PFSK-1 (cell line): ENCODE measurements at regions not wholly inside any gene's neighbourhood (a gene's known extent, or its start where the extent isn't known, plus 50 kb on each side); places are given as distances from the start of the nearest gene placed in this dataset.

Experiments
- FOXP2 ChIP-seq: optimal IDR thresholded peaks from 2 replicates; pipeline ENCODE3; 2011; ENCODE audit warnings: borderline replicate concordance, control low read depth, inconsistent platforms; ENCODE audit not compliant: insufficient read depth; ENCODE audit errors: extremely low read length, extremely low read depth
- POLR2AphosphoS5 ChIP-seq: IDR thresholded peaks from 2 replicates; pipeline ENCODE4 v1.6.1; 2012; ENCODE audit warnings: low read depth, mild to moderate bottlenecking, control low read depth, low read length, moderate library complexity
- SIN3A ChIP-seq: IDR thresholded peaks from 2 replicates; pipeline ENCODE4 v1.6.1; 2012; ENCODE audit warnings: mild to moderate bottlenecking, low read length, moderate library complexity, borderline replicate concordance; ENCODE audit not compliant: insufficient read depth
- TAF1 ChIP-seq: IDR thresholded peaks from 2 replicates; pipeline ENCODE4 v1.6.1; 2012; ENCODE audit warnings: low read length, control low read depth, borderline replicate concordance; ENCODE audit not compliant: insufficient read depth
- TF ChIP-seq, protein P1 (sequence below), 2 experiments: IDR thresholded peaks; 2 replicates each; pipeline versions ENCODE4 v1.6.1 to v1.8.0; 2011 to 2012; ENCODE audit warnings: low read depth in 2 of 2, low read length in 2 of 2, control low read depth in 1 of 2, inconsistent platforms in 1 of 2, mild to moderate bottlenecking in 1 of 2, moderate library complexity in 1 of 2; ENCODE audit not compliant: insufficient read depth in 1 of 2

DNA sequence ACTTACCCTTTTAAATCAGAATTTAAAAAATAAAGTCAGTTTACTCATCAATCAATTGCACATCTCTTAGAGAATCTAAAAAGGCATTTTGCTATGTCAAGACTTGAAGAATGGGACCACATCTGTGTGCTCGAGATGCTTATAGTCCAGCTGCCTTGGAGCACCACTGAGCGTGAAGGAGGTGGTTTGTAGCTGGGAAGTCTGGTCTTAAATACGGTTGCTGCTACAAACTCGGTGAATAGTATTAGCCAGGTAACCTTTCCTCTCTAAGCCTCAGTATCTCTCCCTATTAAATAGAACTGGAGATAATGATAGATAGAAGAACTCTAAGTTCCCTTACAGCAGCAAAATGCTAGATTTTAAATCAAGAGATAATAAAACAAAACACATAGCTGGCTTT lies 289.7 kb downstream of the TRIB2 start:
- TF ChIP-seq FOXP2 (no peak), SIN3A (no peak), TAF1 (no peak), POLR2AphosphoS5 (no peak)
- TF ChIP-seq, protein P1, sequence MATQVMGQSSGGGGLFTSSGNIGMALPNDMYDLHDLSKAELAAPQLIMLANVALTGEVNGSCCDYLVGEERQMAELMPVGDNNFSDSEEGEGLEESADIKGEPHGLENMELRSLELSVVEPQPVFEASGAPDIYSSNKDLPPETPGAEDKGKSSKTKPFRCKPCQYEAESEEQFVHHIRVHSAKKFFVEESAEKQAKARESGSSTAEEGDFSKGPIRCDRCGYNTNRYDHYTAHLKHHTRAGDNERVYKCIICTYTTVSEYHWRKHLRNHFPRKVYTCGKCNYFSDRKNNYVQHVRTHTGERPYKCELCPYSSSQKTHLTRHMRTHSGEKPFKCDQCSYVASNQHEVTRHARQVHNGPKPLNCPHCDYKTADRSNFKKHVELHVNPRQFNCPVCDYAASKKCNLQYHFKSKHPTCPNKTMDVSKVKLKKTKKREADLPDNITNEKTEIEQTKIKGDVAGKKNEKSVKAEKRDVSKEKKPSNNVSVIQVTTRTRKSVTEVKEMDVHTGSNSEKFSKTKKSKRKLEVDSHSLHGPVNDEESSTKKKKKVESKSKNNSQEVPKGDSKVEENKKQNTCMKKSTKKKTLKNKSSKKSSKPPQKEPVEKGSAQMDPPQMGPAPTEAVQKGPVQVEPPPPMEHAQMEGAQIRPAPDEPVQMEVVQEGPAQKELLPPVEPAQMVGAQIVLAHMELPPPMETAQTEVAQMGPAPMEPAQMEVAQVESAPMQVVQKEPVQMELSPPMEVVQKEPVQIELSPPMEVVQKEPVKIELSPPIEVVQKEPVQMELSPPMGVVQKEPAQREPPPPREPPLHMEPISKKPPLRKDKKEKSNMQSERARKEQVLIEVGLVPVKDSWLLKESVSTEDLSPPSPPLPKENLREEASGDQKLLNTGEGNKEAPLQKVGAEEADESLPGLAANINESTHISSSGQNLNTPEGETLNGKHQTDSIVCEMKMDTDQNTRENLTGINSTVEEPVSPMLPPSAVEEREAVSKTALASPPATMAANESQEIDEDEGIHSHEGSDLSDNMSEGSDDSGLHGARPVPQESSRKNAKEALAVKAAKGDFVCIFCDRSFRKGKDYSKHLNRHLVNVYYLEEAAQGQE (IDR thresholded peaks at IDR 0.05; ENCODE audit: insufficient read depth in 1 of 2, low read depth in 2 of 2, low read length in 2 of 2): no peak

DNA sequence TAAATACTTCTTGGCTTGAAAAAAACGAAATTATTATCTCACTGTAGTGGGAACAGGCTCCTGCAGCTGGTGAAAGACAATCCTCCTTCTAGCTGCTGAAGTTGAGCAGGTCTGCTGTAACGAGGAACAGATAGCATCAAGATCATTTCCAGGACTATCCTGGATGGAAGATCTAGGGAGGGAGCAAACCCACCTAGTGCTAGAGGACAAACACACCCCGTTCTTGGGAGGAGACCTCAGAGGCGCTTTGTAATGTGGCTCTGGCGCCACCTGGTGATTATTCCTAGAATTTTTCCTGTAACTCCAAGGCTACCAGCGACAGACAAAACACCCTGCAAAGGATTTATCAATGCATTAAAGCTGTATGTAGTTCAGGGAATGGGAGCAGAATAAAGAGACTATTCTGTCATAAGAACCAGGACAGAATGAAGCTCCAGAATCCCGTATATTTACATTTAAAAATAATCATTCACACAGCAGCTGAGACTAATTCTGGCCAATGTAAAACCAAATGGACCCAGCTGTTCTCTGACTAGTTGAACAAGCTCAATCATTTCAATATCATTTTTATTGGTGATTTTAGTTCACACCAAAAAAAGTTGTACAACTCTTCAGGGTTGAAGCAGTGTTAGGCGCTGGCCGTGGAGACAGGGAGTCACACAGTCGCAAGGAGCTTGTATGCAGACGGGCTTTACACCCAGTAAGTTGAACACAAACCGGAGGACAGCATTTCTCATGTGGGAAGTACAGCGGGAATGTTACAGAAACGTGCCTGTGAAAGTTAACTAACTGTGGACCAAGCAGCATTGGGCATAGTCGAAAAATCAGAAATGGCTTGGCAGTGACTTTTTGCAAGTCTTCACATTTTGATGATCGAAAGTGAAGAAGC lies 290.3 kb downstream of the TRIB2 start:
- TF ChIP-seq SIN3A: no peak
- TF ChIP-seq, protein P1 (IDR thresholded peaks at IDR 0.05; ENCODE audit: insufficient read depth in 1 of 2, low read depth in 2 of 2, low read length in 2 of 2): no peak
- TF ChIP-seq FOXP2: no peak
- no peak for TF ChIP-seq POLR2AphosphoS5
- TF ChIP-seq TAF1: no peak

DNA sequence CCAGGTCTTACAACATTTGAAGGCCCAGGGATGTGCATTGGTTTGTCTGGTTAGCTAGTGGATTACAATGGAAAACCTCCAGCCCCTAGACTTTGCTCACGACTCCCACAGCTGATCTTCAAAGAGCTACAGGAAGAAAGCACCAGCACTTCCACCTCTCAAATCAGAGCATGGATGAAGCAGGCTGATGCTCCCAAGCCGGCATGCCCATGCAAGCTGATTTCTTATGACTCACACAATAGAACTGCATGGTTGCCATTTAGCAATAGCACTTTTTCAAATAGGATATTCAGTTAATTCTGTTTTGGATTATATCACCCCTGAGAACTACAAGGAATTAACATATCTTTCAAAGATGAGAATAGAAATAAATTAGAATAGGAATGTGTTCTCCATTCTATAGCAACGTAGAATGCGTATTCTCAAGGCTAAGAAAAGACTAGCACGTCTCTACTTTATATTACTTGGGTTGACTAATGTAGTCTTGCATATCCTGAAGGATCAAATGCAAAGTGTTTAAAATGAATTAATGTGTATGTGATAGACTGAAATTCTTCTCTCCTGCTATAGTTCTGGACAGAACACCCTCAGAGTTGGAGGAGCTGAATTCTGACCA lies 292.4 kb downstream of the TRIB2 start:
- TF ChIP-seq, protein P1 (IDR thresholded peaks at IDR 0.05; ENCODE audit: insufficient read depth in 1 of 2, low read depth in 2 of 2, low read length in 2 of 2): no peak
- TF ChIP-seq SIN3A (no peak), POLR2AphosphoS5 (no peak)

DNA sequence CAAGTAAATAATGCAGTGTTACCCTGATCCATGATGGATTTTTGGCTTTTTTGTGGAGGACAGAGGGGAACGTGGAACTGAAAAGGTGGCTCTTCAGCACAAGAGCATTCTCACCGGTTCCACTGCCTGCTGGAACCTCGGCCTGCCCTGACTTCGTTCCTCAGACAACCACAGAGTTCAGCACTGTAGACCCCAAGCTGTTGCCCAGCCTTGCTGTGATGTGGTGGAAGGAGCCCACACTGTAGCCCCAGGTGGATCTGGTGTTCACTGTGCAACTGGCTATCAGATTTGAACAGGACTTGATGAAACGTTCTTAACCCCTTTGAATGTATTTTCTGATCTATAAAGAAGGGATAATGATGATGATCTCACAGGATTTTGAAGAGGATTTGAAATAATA lies 293.5 kb downstream of the TRIB2 start:
- no peak for TF ChIP-seq POLR2AphosphoS5
- no peak for TF ChIP-seq SIN3A
- TF ChIP-seq FOXP2: no peak
- TF ChIP-seq, protein P1 (IDR thresholded peaks at IDR 0.05; ENCODE audit: insufficient read depth in 1 of 2, low read depth in 2 of 2, low read length in 2 of 2): no peak
- no peak for TF ChIP-seq TAF1

DNA sequence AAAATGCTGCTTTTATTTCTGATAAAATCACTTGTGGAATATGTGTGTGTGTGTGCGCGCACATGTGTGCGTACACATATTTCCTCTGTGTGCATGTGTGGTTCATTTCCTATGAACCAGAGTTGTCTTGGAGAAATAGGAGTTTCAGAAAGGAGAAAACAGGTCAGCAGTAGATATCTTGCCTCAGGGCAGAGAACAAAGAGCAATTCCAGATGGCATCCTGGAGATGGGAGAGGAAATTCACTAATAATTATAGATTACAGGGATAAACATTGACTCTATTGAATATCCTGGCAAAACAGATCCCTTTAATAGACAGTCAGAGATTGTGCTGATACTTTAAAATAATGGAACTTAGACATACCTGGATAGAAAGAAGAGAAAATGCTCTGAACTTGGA lies 298.0 kb downstream of the TRIB2 start:
- TF ChIP-seq POLR2AphosphoS5: no peak
- no peak for TF ChIP-seq TAF1
- no peak for TF ChIP-seq SIN3A
- TF ChIP-seq, protein P1 (IDR thresholded peaks at IDR 0.05; ENCODE audit: insufficient read depth in 1 of 2, low read depth in 2 of 2, low read length in 2 of 2): no peak
- no peak for TF ChIP-seq FOXP2
